ENCODE measurements at regions not wholly inside any gene's neighbourhood (a gene's known extent, or its start where the extent isn't known, plus 50 kb on each side); places are given as distances from the start of the nearest gene placed in this dataset.

GRCh38 chr9:14014218-14014617 is 299.7 kb downstream of the NFIB start:
- in situ Hi-C loops (cut with HindIII; ENCODE audit: extremely low pct_ligation_motif_present, low pct_unique_long_range_greater_than_20kb): no loop called here
- Histone ChIP-seq H3K4me1 (ENCODE audit: insufficient read depth, low read length) (no peaks in the 10 kb centered on the region), H4K20me1 (ENCODE audit: insufficient read depth, low read length) (no peaks in the 10 kb centered on the region), H2AFZ (ENCODE audit: low read length) (no peak overlapping the region), H3K27ac (ENCODE audit: extremely low read length, insufficient read depth, low read length) (no peak overlapping the region), H3K4me2 (ENCODE audit: low read depth, low read length) (no peak overlapping the region), H3K9ac (ENCODE audit: insufficient read depth, low read depth, low read length) (no peak overlapping the region), H3K9me3 (ENCODE audit: low read length) (no peaks in the 10 kb centered on the region), H3K79me2 (ENCODE audit: insufficient read depth, low read length) (no peaks in the 10 kb centered on the region), H3K4me3 (replicated peaks in 1 of 3; ENCODE audit: insufficient read depth in 1 of 3, low read depth in 2 of 3, low read length in 3 of 3) (no peak overlapping the region), H3K36me3 (replicated peaks in 1 of 2; ENCODE audit: control insufficient read depth in 1 of 2, insufficient read depth in 2 of 2, low read length in 2 of 2) (no peaks in the 10 kb centered on the region), H3K27me3 (ENCODE audit: control insufficient read depth in 1 of 2, insufficient read depth in 2 of 2, low read length in 2 of 2) (no peaks in the 10 kb centered on the region; a peak in 1 of 5 replicates)
- ChIA-PET CTCF (ENCODE audit: low intra/inter-chr PET ratio, low total read pairs) (no interaction called here), POLR2A (no interaction called here)
- DNase-seq (ENCODE audit: low spot score): no peak
- BruUV-seq (replicated peaks): no TSS peak
- no peak for ATAC-seq
- TF ChIP-seq SP1 (IDR thresholded peaks at IDR 0.05) (no peak), SP1 (CRISPR knock-in tag; IDR thresholded peaks at IDR 0.05) (no peak), RORA (CRISPR knock-in tag; IDR thresholded peaks at IDR 0.05) (no peak), MYC (CRISPR knock-in tag; IDR thresholded peaks at IDR 0.05; ENCODE audit: borderline replicate concordance) (no peak), HNF1B (CRISPR knock-in tag; IDR thresholded peaks at IDR 0.05) (no peak), ZNF737 (CRISPR knock-in tag; IDR thresholded peaks at IDR 0.05; ENCODE audit: borderline replicate concordance) (no peak), TFE3 (CRISPR knock-in tag; IDR thresholded peaks at IDR 0.05) (no peak), MXD4 (CRISPR knock-in tag; IDR thresholded peaks at IDR 0.05) (no peak), THAP9 (CRISPR knock-in tag; IDR thresholded peaks at IDR 0.05; ENCODE audit: borderline replicate concordance) (no peak), GMEB2 (CRISPR knock-in tag; IDR thresholded peaks at IDR 0.05; ENCODE audit: low read depth) (no peak), PAWR (CRISPR knock-in tag; IDR thresholded peaks at IDR 0.05; ENCODE audit: borderline replicate concordance) (no peak), KLF6 (CRISPR knock-in tag; IDR thresholded peaks at IDR 0.05) (no peak)
- FAIRE-seq: no peak
- intact Hi-C loops (cut with micrococcal nuclease; ENCODE audit: unreplicated experiment): no loop called here
